ENCODE measurements at regions not wholly inside any gene's neighbourhood (a gene's known extent, or its start where the extent isn't known, plus 50 kb on each side); places are given as distances from the start of the nearest gene placed in this dataset.

GRCh38 chr12:24222968-24223367, 273.5 kb upstream of the SOX5 start:
- TF ChIP-seq GATA3 (IDR thresholded peaks at IDR 0.05; ENCODE audit: low read depth, low read length), result no peak
- no peak for TF ChIP-seq GATA2 (IDR thresholded peaks at IDR 0.05; ENCODE audit: low read depth, low read length)

GRCh38 chr12:24212496-24212895, 263.0 kb upstream of the SOX5 start:
- TF ChIP-seq GATA3 (IDR thresholded peaks at IDR 0.05; ENCODE audit: low read depth, low read length), result no peak
- TF ChIP-seq GATA2 (IDR thresholded peaks at IDR 0.05; ENCODE audit: low read depth, low read length), result no peak

- TF ChIP-seq GATA2 (IDR thresholded peaks at IDR 0.05; ENCODE audit: low read depth, low read length) (no peak), GATA3 (IDR thresholded peaks at IDR 0.05; ENCODE audit: low read depth, low read length) (no peak)
Observed at GRCh38 chr12:24206621-24207020, 257.2 kb upstream of the SOX5 start.

GRCh38 chr12:24201258-24201970, 251.9 kb upstream of the SOX5 start:
- TF ChIP-seq GATA2 (IDR thresholded peaks at IDR 0.05; ENCODE audit: low read depth, low read length), result no peak
- TF ChIP-seq GATA3 (IDR thresholded peaks at IDR 0.05; ENCODE audit: low read depth, low read length), result no peak

- TF ChIP-seq GATA3 (IDR thresholded peaks at IDR 0.05; ENCODE audit: low read depth, low read length), result no peak
- TF ChIP-seq GATA2 (IDR thresholded peaks at IDR 0.05; ENCODE audit: low read depth, low read length), result no peak
Observed at GRCh38 chr12:24200010-24200409, 250.5 kb upstream of the SOX5 start.

GRCh38 chr12:24198936-24199671, 249.6 kb upstream of the SOX5 start:
- TF ChIP-seq GATA3 (IDR thresholded peaks at IDR 0.05; ENCODE audit: low read depth, low read length) (no peak), GATA2 (IDR thresholded peaks at IDR 0.05; ENCODE audit: low read depth, low read length) (no peak)

GRCh38 chr12:24198070-24198469, 248.6 kb upstream of the SOX5 start:
- no peak for TF ChIP-seq GATA3 (IDR thresholded peaks at IDR 0.05; ENCODE audit: low read depth, low read length)
- TF ChIP-seq GATA2 (IDR thresholded peaks at IDR 0.05; ENCODE audit: low read depth, low read length), result no peak

GRCh38 chr12:24197532-24197931, 248.1 kb upstream of the SOX5 start:
- no peak for TF ChIP-seq GATA2 (IDR thresholded peaks at IDR 0.05; ENCODE audit: low read depth, low read length)
- no peak for TF ChIP-seq GATA3 (IDR thresholded peaks at IDR 0.05; ENCODE audit: low read depth, low read length)

- TF ChIP-seq GATA3 (IDR thresholded peaks at IDR 0.05; ENCODE audit: low read depth, low read length) (no peak), GATA2 (IDR thresholded peaks at IDR 0.05; ENCODE audit: low read depth, low read length) (no peak)
Observed at GRCh38 chr12:24195063-24195462, 245.6 kb upstream of the SOX5 start.

- TF ChIP-seq GATA2 (IDR thresholded peaks at IDR 0.05; ENCODE audit: low read depth, low read length) (no peak), GATA3 (IDR thresholded peaks at IDR 0.05; ENCODE audit: low read depth, low read length) (no peak)
Observed at GRCh38 chr12:24191117-24191516, 241.6 kb upstream of the SOX5 start.

- TF ChIP-seq GATA2 (IDR thresholded peaks at IDR 0.05; ENCODE audit: low read depth, low read length), result no peak
- no peak for TF ChIP-seq GATA3 (IDR thresholded peaks at IDR 0.05; ENCODE audit: low read depth, low read length)
Observed at GRCh38 chr12:24185782-24186181, 236.3 kb upstream of the SOX5 start.

- TF ChIP-seq GATA3 (IDR thresholded peaks at IDR 0.05; ENCODE audit: low read depth, low read length) (no peak), GATA2 (IDR thresholded peaks at IDR 0.05; ENCODE audit: low read depth, low read length) (no peak)
Observed at GRCh38 chr12:24177889-24178288, 228.4 kb upstream of the SOX5 start.

GRCh38 chr12:24175929-24176328, 226.5 kb upstream of the SOX5 start:
- TF ChIP-seq GATA2 (IDR thresholded peaks at IDR 0.05; ENCODE audit: low read depth, low read length), result no peak
- no peak for TF ChIP-seq GATA3 (IDR thresholded peaks at IDR 0.05; ENCODE audit: low read depth, low read length)

GRCh38 chr12:24175284-24175683, 225.8 kb upstream of the SOX5 start:
- TF ChIP-seq GATA2 (IDR thresholded peaks at IDR 0.05; ENCODE audit: low read depth, low read length), result no peak

GRCh38 chr12:24173067-24173466, 223.6 kb upstream of the SOX5 start:
- no peak for TF ChIP-seq GATA2 (IDR thresholded peaks at IDR 0.05; ENCODE audit: low read depth, low read length)
- TF ChIP-seq GATA3 (IDR thresholded peaks at IDR 0.05; ENCODE audit: low read depth, low read length), result no peak

Measured in SH-SY5Y (cell line).